HAP-1 (cell line): ENCODE measurements at regions not wholly inside any gene's neighbourhood (a gene's known extent, or its start where the extent isn't known, plus 50 kb on each side); places are given as distances from the start of the nearest gene placed in this dataset.

Experiments
- DNase-seq, 2 experiments: peaks; one replicate each; pipeline ENCODE4 v3.0.0-alpha.2; 2016 to 2020; ENCODE audit warnings: low spot score in 2 of 2
- H3K27me3 ChIP-seq: fragments of 250-450 bp; sonication (Bioruptor Pico); 2 replicates; pipeline ENCODE4 v1.5.1; 2020; ENCODE audit warnings: low read depth, mild to moderate bottlenecking, moderate library complexity
- H3K36me3 ChIP-seq: fragments of 250-450 bp; sonication (Bioruptor Pico); replicated peaks from 2 replicates; pipeline ENCODE4 v1.5.1; 2020; ENCODE audit warnings: mild to moderate bottlenecking
- H3K4me1 ChIP-seq: fragments of 250-450 bp; sonication (Bioruptor Pico); 2 replicates; pipeline ENCODE4 v1.5.1; 2020; ENCODE audit warnings: mild to moderate bottlenecking
- H3K4me3 ChIP-seq: fragments of 250-450 bp; sonication (Bioruptor Pico); 2 replicates; pipeline ENCODE4 v1.5.1; 2020; ENCODE audit warnings: mild to moderate bottlenecking, moderate library complexity
- H3K9me3 ChIP-seq: fragments of 250-450 bp; sonication (Bioruptor Pico); 2 replicates; pipeline ENCODE4 v1.5.1; 2020; ENCODE audit warnings: mild to moderate bottlenecking, moderate library complexity
- in situ Hi-C: fragments of 300-500 bp; cut with MboI; formaldehyde crosslinking; loops from 3 replicates; pipeline ENCODE4 v1.14.3; 2020; ENCODE audit warnings: low sequenced_read_pairs, inconsistent platforms, mixed read lengths

- Histone ChIP-seq H3K36me3 (no peaks in the 10 kb centered on the region), H3K4me3 (no peak overlapping the region), H3K4me1 (no peaks in the 10 kb centered on the region), H3K9me3 (peaks cover 7% of the 10 kb centered on the region), H3K27me3 (no peaks in the 10 kb centered on the region)
- in situ Hi-C loops = no loop called here
- no peak for DNase-seq
Observed at GRCh38 chr9:96031916-96032534, 156.5 kb downstream of the ERCC6L2 start.

- H3K9me3 ChIP-seq = peaks cover 7% of the 10 kb centered on the region
- peak in 1 of 2 experiments; percentile 60 for DNase-seq
- no peaks in the 10 kb centered on the region for H3K36me3 ChIP-seq
- no peak overlapping the region for H3K4me3 ChIP-seq
- no peaks in the 10 kb centered on the region for H3K4me1 ChIP-seq
- no peaks in the 10 kb centered on the region for H3K27me3 ChIP-seq
- in situ Hi-C loops = no loop called here
Observed at GRCh38 chr9:96031366-96031824, 155.9 kb downstream of the ERCC6L2 start.

GRCh38 chr9:96029722-96030530 lies 154.4 kb downstream of the ERCC6L2 start:
- H3K4me3 ChIP-seq = no peak overlapping the region
- H3K36me3 ChIP-seq = no peaks in the 10 kb centered on the region
- in situ Hi-C loops = no loop called here
- no peaks in the 10 kb centered on the region for H3K4me1 ChIP-seq
- H3K9me3 ChIP-seq = no peaks in the 10 kb centered on the region; the same call in 1 of the 2 replicates
- no peaks in the 10 kb centered on the region for H3K27me3 ChIP-seq
- no peak for DNase-seq

DNA sequence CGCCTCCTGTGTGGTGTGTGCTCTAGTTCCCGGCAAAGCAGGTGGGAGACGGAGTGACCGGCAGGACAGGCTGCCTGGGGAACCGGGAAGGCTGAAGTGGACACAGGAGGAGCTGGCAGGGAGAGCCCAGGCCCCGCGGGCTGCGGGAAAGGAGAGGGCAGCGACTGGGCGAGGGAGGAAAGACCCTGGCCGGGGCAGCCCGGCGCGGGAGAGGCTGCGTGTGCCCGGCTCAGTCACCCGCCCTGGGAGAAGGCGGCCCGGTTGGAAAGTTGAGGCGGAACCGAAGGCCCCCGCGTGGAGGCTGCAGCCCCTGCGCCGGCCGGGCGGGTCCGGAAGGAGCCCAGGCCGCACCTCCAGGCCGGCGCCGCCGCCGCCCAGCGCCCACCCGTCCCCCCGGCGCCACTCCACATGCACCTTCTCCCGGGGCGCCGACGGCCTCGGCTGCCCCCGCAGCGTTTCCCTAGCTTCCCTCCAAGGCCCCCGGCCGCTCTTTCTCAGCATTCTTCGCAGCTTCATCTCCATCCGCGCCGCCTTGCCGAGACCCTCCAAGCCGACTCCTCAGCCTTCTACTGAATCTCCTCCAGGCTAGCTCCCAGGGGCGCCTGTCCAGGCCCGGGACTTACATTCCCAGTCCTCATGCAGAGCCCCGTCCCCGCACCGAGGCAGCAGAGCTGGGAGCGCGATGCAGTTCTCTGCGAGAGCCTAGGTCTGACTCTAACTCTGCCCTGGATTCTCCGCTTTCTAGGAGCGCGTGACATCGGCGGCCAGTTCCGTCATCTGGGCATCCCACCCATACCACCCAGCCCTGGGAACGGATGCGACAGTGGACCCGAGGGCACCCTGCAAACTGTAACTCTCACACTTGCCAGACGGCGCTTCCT lies 152.0 kb downstream of the ERCC6L2 start:
- in situ Hi-C loops = no loop called here

GRCh38 chr9:96026655-96027213 lies 151.2 kb downstream of the ERCC6L2 start:
- Histone ChIP-seq H3K9me3 (no peaks in the 10 kb centered on the region), H3K4me3 (no peak overlapping the region), H3K4me1 (peaks cover 10% of the 10 kb centered on the region), H3K36me3 (no peaks in the 10 kb centered on the region), H3K27me3 (no peaks in the 10 kb centered on the region)
- in situ Hi-C loops = no loop called here
- DNase-seq = no peak

More for the DNA sequence above, 152.0 kb downstream of the ERCC6L2 start:
- no peak for DNase-seq
- Histone ChIP-seq H3K4me3 (no peak overlapping the region), H3K9me3 (no peaks in the 10 kb centered on the region), H3K4me1 (peaks cover 6% of the 10 kb centered on the region), H3K36me3 (no peaks in the 10 kb centered on the region), H3K27me3 (no peaks in the 10 kb centered on the region)

- DNase-seq = no peak
- Histone ChIP-seq H3K4me1 (peaks cover 10% of the 10 kb centered on the region), H3K4me3 (no peak overlapping the region), H3K27me3 (peaks cover 3% of the 10 kb centered on the region; the same call in 1 of the 2 replicates), H3K36me3 (no peaks in the 10 kb centered on the region), H3K9me3 (no peaks in the 10 kb centered on the region)
- in situ Hi-C loops = no loop called here
Observed at GRCh38 chr9:96025995-96026602, 150.6 kb downstream of the ERCC6L2 start.

- H3K27me3 ChIP-seq = peaks cover 3% of the 10 kb centered on the region; the same call in 1 of the 2 replicates
Observed at GRCh38 chr9:96023486-96023885, 148.0 kb downstream of the ERCC6L2 start.

GRCh38 chr9:96022445-96023051 lies 147.1 kb downstream of the ERCC6L2 start:
- in situ Hi-C loops = no loop called here
- peak; percentile 11 to 68 for DNase-seq
- Histone ChIP-seq H3K27me3 (peaks cover 3% of the 10 kb centered on the region; the same call in 1 of the 2 replicates), H3K36me3 (no peaks in the 10 kb centered on the region), H3K4me3 (no peak overlapping the region), H3K4me1 (peaks cover 10% of the 10 kb centered on the region), H3K9me3 (no peaks in the 10 kb centered on the region)

More at GRCh38 chr9:96023486-96023885, 148.0 kb downstream of the ERCC6L2 start:
- Histone ChIP-seq H3K36me3 (no peaks in the 10 kb centered on the region), H3K9me3 (no peaks in the 10 kb centered on the region), H3K4me3 (no peak overlapping the region), H3K4me1 (peaks cover 10% of the 10 kb centered on the region)
- DNase-seq = no peak
- in situ Hi-C loops = no loop called here

DNA sequence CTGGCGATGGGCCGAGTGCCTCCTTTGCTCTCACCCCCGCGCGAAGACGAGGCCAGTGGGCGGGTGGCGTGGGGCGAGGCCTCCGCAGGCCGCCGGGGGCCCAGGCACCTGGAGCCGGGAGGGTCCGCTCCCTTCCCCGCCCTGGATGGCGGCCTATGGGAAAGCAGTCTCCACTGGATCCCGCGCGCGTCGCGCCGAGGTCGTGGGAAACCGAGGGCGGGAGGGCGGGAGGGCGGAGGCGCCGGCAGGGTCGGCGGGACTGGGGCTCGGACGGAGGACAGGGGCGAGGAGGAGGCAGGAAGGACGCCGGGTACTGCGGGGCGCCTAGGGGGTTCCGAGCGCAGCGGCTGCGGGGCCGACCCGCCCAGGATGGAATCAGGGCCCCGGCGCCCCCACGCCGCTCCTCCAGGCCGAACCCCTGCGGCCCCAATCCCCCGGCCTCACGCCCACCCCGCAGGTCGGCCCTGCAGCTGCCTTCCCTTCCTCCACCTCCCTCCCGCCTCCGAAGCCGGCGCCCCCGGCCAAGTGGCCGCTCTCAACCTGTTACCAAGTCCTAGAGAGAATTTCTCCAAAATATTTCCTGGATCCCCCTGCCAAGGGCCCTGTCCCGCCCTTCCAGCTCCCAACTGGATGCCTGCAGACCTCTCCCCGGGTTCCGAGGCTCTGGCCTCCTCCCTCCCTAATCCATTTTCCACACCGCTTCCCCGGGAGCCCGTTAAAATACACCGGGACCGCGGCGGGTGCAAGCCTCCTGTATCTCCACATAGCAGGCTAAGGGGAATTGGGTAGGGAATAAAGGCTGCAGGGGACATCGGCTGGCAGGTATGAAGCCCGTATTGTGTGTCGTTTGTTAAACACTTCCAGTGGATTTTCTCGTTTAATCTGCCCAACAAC lies 146.3 kb downstream of the ERCC6L2 start:
- peak; percentile 9 to 31 for DNase-seq
- Histone ChIP-seq H3K36me3 (no peaks in the 10 kb centered on the region), H3K27me3 (peaks cover 3% of the 10 kb centered on the region; the same call in 1 of the 2 replicates), H3K4me1 (peaks cover 10% of the 10 kb centered on the region), H3K9me3 (no peaks in the 10 kb centered on the region), H3K4me3 (peak overlapping the region; percentile 33)
- in situ Hi-C loops = no loop called here

DNA sequence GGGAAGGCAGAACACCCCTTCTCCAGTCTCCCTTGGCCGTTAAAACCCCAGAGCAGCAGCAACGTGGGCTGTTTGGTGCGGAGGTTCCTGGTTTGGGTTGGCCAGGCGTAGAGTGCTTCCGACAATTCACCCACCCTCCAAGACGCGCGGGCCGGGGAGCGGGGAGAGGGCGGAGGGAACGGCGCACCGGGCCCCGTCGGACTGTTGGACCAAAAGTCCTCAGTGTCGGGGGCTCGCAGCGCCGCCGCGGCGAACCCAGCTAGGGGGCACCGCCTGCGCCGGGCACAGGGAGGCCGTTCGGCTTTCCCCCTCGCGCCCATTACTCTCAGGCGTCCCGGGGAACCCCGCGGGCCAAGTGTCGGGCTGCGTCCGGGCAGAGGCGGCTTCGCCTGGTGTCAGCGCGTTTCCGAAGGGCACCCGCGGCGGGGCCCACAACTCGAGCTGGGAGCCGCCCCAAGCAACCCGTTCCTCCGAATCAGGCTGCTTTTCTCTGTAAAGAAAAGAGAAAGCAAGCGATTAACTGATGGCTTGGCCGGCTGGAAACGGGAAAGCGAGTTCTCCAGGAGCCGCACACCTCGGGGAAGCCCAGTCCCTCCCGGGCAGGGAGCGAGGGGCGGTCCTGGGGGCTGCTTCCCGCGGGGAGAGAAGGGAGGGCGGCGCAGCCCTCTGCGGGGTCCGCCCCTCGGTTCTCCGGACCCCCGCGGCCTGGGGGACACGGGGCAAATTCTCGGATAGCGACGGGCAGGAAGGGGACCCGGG lies 145.5 kb downstream of the ERCC6L2 start:
- Histone ChIP-seq H3K4me3 (peak overlapping the region; percentile 33), H3K36me3 (no peaks in the 10 kb centered on the region), H3K9me3 (no peaks in the 10 kb centered on the region), H3K27me3 (peaks cover 3% of the 10 kb centered on the region; the same call in 1 of the 2 replicates), H3K4me1 (peaks cover 10% of the 10 kb centered on the region)
- in situ Hi-C loops = no loop called here
- peak; percentile 10 to 53 for DNase-seq

- Histone ChIP-seq H3K9me3 (no peaks in the 10 kb centered on the region), H3K36me3 (no peaks in the 10 kb centered on the region), H3K4me1 (peaks cover 10% of the 10 kb centered on the region), H3K27me3 (peaks cover 3% of the 10 kb centered on the region; the same call in 1 of the 2 replicates), H3K4me3 (peak overlapping the region; percentile 33; the same call in 1 of the 2 replicates)
- no peak for DNase-seq
- in situ Hi-C loops = no loop called here
Observed at GRCh38 chr9:96020300-96020791, 144.9 kb downstream of the ERCC6L2 start.
